Activated naive CD8-positive, alpha-beta T cell treated with anti-CD3 and anti-CD28 coated beads, Interleukin-2, amount 50 U/mL, for 16 hours (primary cell): ENCODE measurements at regions not wholly inside any gene's neighbourhood (a gene's known extent, or its start where the extent isn't known, plus 50 kb on each side); places are given as distances from the start of the nearest gene placed in this dataset.

Source experiments
- DNase-seq: peaks from one replicate; pipeline ENCODE4 v3.0.0-alpha.2; 2020; ENCODE audit warnings: low read depth, low spot score

DNA sequence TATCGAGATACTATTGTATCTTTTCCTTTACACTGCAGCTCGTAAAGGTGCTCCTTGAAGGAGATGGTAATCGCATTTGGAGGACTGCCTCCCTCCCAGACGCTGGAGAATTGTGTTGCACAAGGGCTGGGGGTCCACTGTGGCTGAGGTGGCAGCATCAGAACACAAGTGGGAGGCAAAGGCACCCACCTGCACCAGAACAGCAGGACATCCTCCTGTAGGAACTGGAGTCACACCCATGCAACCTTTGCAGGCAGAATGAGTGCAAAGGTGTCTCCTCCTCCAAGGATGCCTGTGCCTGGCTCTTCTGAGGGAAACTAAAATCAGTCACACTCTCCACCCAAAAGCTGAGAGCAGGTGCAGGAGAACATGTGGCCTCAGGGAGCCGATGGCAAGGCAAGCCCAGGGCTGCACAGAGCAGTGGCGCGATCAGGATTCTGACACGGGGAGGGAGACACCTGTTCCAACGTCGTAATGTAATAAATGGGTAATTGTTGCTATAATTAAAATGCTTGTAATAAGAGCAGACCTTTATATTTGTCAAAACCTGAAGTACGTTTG is 1501.4 kb downstream of the TBC1D22A start:
- no peak for DNase-seq

DNA sequence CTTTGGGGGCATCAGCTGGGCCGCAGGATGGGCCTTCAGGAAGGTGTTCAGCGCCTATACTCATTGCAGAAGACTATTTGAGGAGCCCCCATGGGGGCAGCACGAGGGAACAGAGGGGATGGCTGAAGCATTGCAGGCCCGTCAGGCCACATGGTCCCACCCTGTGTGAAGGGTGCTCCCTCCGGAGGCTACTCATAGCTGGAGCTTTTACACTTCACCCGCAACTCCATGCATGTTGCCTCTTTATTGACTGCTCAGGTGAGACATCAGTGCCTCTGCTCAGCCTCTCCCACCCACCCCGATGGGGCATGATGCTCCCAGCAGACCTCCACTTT is 1500.9 kb downstream of the TBC1D22A start:
- DNase-seq, result no peak

GRCh38 chr22:48262596-48263430 is 1500.4 kb downstream of the TBC1D22A start:
- DNase-seq, result no peak

DNA sequence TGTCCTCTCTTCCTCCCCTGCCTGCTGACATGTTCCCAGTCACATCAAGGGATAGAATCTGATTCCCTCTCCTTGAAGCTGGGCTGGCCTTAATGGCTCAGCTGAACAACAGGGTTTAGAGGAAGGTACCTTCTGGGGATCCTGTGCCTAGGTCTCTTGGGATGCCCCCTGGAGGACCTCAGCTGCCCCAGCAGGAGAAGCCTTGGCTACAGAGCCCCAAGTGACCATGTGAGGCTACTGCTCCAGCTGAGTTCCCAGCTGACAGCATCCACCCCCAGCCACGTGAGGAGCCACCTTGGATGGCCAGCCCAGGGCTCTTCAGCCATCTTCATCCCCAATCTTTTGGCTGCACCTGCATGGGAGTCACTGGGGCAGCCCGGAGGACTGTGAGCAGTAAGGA is 1499.3 kb downstream of the TBC1D22A start:
- no peak for DNase-seq

DNA sequence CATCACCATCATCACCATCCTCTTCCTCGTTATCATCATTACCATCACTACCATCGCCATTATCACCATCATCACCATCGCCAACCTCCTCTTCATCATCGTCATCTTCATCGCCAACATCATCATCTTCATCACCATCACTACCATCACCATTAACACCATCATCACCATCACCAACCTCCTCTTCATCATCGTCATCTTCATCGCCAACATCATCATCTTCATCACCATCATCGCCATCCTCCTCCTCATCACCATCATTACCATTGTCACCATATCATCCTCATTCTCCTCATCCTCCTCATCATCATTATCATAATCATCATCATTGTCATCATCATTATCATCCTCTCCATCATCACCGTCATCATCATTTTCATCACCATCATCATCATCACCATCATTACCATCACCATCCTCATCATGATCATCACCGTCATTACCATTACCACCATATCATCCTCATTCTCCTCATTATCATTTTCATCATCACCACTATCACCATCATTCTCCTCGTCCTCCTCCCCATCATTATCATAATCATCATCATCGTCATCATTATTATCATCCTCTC is 1498.7 kb downstream of the TBC1D22A start:
- DNase-seq, result no peak

- no peak for DNase-seq
Measured at GRCh38 chr22:48259991-48260670, 1497.7 kb downstream of the TBC1D22A start.

- DNase-seq, result no peak
Measured at GRCh38 chr22:48258811-48259210, 1496.4 kb downstream of the TBC1D22A start.

DNA sequence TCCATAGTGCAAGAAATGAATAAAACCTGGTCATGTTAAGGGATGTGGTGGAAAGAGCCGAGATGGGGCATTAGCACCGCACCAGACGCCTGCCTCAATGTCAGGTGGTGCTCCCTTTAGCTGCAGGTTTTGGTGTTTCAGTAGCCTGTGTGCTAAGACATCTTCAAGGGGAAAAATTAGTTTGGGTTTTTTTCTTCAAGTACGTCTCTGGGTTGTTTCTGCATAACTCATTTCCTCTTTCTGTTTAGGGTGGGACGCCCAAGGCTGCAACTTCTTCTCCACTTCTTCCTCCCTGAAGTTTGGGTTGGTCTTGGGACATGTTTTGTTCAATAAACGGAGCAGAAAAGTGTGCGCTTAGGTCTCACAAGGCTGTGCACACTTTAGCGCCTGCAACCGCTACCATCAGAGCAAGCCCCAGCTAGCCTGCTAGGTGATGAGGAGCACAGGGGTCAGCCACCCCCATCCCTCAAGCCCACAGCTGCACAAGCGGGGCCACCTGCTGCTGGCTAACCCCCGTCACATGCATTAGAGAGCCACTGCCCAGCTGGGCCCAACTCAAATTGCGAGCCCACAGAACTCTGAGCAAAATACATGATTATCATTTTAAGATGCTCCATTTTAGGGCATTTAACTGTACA is 1495.7 kb downstream of the TBC1D22A start:
- DNase-seq, result no peak

DNA sequence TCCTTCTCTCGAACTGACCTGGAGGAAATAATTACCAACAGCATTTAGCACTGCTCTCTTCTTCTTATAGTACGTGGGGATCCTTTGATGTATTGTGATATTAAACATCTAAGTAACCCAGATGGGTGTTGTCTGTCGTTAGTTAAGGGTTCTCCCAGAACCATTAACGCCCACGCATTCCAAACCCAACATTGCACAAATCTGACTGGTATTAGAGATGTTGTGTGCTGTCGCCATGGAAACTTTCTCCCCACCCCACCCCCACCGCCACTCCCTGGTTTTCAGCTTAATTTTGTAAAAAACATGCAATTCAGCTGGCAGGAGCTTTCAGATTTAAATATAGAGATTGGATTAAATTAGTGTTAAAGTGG is 1495.2 kb downstream of the TBC1D22A start:
- DNase-seq, result no peak

DNA sequence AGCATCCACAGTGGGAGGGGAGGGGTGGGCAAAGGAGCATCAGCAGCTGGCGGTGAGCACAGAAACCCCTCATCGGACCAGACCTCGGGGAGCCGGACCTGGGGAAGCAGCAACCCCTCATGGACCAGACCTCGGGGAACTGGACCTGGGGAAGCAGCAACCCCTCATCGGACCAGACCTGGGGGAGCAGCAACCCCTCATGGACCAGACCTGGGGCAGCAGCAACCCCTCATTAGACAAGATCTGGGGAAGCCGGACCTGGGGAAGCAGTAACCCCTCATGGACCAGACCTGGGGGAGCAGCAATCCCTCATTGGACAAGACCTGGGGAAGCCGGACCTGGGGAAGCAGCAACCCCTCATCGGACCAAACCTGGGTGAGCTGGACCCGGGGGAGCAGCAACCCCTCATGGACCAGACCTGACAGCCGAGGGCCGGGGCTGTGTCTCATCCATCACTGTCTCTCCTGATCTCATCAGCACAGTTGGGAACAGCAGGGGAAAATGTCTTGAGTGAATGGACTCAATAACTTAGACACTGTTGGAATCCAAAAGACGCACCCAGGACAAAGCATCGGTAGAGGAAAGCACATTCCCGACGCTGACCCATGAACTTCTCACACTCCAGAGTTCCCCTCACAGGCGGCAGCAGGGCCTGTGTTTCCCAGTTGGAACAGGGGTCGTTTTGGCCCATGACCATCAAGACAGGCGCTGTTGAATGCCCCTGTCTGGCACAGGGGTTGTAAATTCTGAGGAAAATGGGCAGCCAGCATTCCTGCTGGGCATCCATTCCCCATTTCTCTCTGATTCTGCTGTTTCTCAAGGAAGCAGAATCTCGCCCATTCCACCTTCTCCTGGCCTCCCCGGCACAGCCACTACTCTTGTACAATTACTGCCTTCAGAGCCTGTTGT is 1494.6 kb downstream of the TBC1D22A start:
- no peak for DNase-seq

GRCh38 chr22:48256041-48256739 is 1493.7 kb downstream of the TBC1D22A start:
- DNase-seq, result no peak

- no peak for DNase-seq
Measured at GRCh38 chr22:48254311-48254873, 1491.9 kb downstream of the TBC1D22A start.

DNA sequence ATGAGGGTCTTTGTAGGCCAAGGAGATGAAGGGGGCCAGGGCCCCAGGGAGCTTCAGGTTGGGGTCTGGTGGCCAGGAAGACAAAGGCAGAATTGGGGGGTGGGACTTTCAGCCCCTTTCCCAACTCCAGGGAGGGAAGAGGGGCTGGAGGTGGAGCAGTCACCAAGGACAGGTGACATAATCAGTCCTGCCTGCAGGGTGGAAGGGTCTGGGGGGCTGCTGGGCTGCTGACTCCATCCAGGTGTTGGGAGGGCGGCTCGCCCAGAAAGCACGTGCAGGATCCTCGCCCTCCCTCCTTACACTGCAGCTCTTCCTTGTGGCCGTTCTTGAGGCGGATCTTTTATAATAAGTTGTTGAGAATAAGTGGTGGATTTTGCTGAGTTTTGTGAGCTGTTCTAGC is 1491.1 kb downstream of the TBC1D22A start:
- no peak for DNase-seq

DNA sequence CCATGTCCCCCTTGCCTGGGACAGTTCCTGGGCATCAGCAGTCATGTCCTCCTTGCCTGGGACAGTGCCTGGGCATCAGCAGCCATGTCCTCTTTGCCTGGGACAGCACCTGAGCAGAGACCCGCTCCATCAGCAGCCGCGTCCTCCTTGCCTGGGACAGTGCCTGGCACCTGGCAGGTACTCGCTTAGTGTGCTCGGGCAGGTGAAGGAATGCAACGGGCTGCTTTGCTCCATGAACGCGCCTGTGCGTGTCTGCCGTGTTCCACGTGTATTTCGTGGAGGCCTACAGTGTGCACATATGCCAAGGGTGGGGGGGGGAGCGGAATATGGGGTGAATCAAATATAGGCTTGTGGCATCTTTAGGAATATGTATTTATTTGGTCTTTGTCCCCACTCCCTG is 1490.7 kb downstream of the TBC1D22A start:
- DNase-seq, result no peak

DNA sequence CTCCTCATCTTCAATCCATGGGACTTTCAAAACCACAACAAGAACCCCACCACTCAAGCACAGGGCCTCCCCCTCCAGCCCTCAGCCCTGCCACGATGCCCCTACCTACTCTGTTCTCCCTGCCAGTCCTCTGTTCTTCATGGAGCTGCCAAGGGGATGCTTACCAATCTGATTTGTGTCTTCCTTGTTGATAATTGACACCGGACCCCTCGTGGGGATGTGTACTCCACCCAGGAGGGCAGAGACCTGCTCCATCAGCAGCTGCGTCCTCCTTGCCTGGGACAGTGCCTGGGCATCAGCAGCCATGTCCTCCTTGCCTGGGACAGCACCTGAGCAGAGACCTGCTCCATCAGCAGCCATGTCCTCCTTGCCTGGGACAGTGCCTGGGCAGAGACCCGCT is 1489.2 kb downstream of the TBC1D22A start:
- no peak for DNase-seq

DNA sequence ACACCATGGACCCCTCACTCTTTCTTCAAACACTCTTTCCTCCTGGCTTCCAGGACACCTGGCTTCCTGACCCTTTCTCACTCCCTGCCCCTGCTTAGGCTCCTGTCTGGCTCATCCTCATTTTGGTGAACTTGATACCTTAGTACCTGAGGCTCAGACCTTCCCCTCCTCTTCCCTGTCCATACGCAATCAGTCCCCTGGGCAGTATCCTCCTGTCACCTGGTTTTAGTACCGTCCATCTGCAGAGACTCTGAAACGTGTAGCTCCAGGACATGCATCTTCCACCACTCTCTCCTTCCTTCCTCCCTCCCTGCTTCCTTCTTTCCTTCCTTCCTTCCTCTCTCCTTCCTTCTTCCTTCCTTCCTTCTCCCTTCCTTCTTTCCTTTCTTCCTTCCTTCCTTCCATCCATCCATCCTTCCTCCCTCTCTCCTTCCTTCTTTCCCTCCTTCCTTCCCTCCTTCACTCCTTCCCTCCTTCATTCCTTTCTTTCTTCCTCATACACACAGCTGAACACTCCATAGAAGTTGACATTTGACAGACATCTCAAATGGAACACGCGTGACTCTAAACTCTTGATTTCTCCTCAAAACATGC is 1488.6 kb downstream of the TBC1D22A start:
- no peak for DNase-seq

DNA sequence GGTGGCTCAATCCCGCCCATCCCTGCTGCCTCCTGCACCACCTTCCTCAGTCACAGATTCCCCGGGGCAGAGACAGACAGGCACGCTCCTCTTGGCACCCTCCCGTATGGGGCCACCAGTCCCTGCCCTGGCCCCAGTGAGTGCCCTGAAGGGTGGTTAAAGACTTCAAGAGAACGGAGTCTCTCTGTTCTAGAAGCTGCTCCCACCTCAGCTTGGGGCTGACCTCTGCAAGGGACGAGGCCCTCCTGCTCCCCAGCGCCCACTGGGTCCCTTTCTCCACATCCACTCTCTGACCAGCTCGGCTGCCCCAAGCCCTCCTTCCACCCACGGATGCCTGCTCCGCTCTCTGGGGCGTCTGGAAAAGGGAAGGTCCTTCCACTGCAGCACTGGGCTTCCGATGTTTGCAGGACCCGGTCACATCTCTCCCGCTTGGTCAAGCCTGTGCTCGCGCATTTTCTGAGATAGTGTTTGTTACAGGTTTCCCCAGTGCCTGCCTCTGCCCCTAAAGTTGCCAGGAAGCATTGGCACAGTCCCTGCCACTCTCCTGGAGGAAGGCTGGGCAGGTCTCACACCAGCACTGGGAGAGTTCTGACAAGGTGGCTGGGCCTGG is 1487.9 kb downstream of the TBC1D22A start:
- no peak for DNase-seq

- no peak for DNase-seq
Measured at GRCh38 chr22:48249713-48250268, 1487.3 kb downstream of the TBC1D22A start.

DNA sequence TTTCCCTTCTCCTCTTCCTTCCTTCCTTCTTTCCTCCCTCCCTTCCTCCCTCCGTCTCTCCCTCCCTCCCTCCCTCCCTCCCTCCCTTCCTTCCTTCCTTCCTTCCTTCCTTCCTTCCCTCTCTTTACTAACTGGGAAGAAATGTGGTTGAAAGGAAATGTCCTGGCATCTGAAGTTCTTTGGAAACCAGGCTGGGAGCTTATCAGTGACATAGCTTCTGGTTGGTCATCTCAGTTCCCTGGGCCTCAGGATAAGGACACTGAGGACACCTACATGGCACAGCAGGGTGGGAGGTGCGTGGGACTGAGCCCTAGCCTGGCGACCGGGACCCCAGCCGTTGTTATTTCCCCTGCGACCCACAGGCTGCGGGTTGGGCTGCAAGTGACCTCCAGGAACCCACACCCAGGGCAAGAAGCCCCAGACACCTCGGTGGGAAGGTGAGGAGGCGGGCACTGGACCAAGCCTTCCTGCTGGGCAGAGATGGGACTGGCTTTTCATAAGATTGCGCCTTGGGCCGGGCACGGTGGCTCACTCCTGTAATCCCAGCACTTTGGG is 1486.5 kb downstream of the TBC1D22A start:
- no peak for DNase-seq
